ENCODE measurements at regions not wholly inside any gene's neighbourhood (a gene's known extent, or its start where the extent isn't known, plus 50 kb on each side); places are given as distances from the start of the nearest gene placed in this dataset.

DNA sequence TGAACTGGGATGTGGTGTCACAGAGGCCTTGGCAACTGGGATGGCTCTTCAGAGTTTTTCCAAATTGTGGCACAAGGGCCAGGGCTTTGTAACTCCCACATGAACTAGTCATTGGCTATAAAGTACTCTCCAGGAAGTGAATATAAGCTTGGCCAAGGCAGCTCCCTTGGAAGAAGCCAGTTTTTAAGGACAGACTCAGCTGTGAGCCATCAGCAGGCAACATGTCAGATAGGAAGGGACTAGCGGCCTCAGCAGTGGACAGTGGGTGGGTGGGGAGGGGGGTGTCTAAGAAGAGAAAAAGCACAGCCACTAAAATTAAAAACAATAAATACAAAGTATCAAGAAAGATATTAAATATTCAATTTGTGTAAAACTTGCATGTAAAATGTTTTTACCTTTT lies 691.1 kb upstream of the PIK3C3 start:
- no peaks in the 10 kb centered on the region for H3K36me3 ChIP-seq
- no peak for ATAC-seq (ENCODE audit: insufficient number of reproducible peaks, low FRiP score, low read depth)
- no peak overlapping the region for H3K4me3 ChIP-seq
- no peak for TF ChIP-seq CTCF (IDR thresholded peaks at IDR 0.05)
- no peak for DNase-seq (ENCODE audit: low spot score)
- no peaks in the 10 kb centered on the region for H3K27me3 ChIP-seq (replicated peaks; ENCODE audit: insufficient read depth)
- H3K4me1 ChIP-seq (ENCODE audit: control insufficient read depth in 1 of 2, low read depth in 2 of 2), result no peaks in the 10 kb centered on the region
- H3K27ac ChIP-seq, result no peak overlapping the region
- no peaks in the 10 kb centered on the region for H3K9me3 ChIP-seq

DNA sequence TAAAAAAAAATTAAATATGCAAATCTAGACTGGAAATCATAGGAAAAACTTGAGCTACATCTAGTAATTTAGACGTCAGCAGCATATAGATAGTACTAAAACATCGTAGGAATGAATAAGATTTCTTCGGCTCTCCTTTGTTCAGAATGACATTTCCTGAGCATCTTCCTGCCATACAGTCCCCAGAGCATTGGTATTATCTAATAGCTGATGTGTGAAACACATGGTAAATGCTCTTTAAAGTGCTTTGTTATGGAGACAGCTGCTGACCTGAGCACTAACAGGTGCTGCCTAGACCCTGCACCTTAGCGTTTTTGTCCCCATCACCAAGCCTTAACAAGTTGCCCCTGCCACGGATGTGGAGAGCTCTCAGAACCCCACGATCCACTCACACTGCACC lies 692.3 kb upstream of the PIK3C3 start:
- Histone ChIP-seq H3K4me1 (ENCODE audit: control insufficient read depth in 1 of 2, low read depth in 2 of 2) (no peaks in the 10 kb centered on the region), H3K9me3 (no peaks in the 10 kb centered on the region), H3K4me3 (no peak overlapping the region), H3K27ac (no peak overlapping the region), H3K36me3 (no peaks in the 10 kb centered on the region), H3K27me3 (replicated peaks; ENCODE audit: insufficient read depth) (no peaks in the 10 kb centered on the region)
- no peak for TF ChIP-seq CTCF (IDR thresholded peaks at IDR 0.05)
- ATAC-seq (ENCODE audit: insufficient number of reproducible peaks, low FRiP score, low read depth), result no peak
- no peak for DNase-seq (ENCODE audit: low spot score)

- ATAC-seq (ENCODE audit: insufficient number of reproducible peaks, low FRiP score, low read depth) (no peak), DNase-seq (ENCODE audit: low spot score) (no peak)
- no peak overlapping the region for H3K4me3 ChIP-seq
- no peaks in the 10 kb centered on the region for H3K27me3 ChIP-seq (replicated peaks; ENCODE audit: insufficient read depth)
- no peaks in the 10 kb centered on the region for H3K4me1 ChIP-seq (ENCODE audit: control insufficient read depth in 1 of 2, low read depth in 2 of 2)
- H3K27ac ChIP-seq, result no peak overlapping the region
- TF ChIP-seq CTCF (IDR thresholded peaks at IDR 0.05), result no peak
- no peaks in the 10 kb centered on the region for H3K9me3 ChIP-seq
- H3K36me3 ChIP-seq, result no peaks in the 10 kb centered on the region
These were observed 710.4 kb upstream of the PIK3C3 start for GRCh38 chr18:41244591-41245037.

GRCh38 chr18:41237317-41237716 lies 717.7 kb upstream of the PIK3C3 start:
- ATAC-seq (ENCODE audit: insufficient number of reproducible peaks, low FRiP score, low read depth) (no peak), DNase-seq (ENCODE audit: low spot score) (no peak)
- no peaks in the 10 kb centered on the region for H3K9me3 ChIP-seq
- no peaks in the 10 kb centered on the region for H3K36me3 ChIP-seq
- H3K4me3 ChIP-seq, result no peak overlapping the region
- no peaks in the 10 kb centered on the region for H3K4me1 ChIP-seq (ENCODE audit: control insufficient read depth in 1 of 2, low read depth in 2 of 2)
- H3K27me3 ChIP-seq (replicated peaks; ENCODE audit: insufficient read depth), result no peaks in the 10 kb centered on the region
- no peak overlapping the region for H3K27ac ChIP-seq
- no peak for TF ChIP-seq CTCF (IDR thresholded peaks at IDR 0.05)

GRCh38 chr18:41231681-41232080 lies 723.4 kb upstream of the PIK3C3 start:
- H3K4me3 ChIP-seq, result no peak overlapping the region
- H3K36me3 ChIP-seq, result no peaks in the 10 kb centered on the region
- no peak for TF ChIP-seq CTCF (IDR thresholded peaks at IDR 0.05)
- no peaks in the 10 kb centered on the region for H3K9me3 ChIP-seq
- H3K27ac ChIP-seq, result no peak overlapping the region
- ATAC-seq (ENCODE audit: insufficient number of reproducible peaks, low FRiP score, low read depth) (no peak), DNase-seq (ENCODE audit: low spot score) (no peak)
- no peaks in the 10 kb centered on the region for H3K27me3 ChIP-seq (replicated peaks; ENCODE audit: insufficient read depth)
- H3K4me1 ChIP-seq (ENCODE audit: control insufficient read depth in 1 of 2, low read depth in 2 of 2), result no peaks in the 10 kb centered on the region
